Tongue (tissue), 1 donor: ENCODE measurements at regions not wholly inside any gene's neighbourhood (a gene's known extent, or its start where the extent isn't known, plus 50 kb on each side); places are given as distances from the start of the nearest gene placed in this dataset.
"Not testable (repeated sequence)": the region's sequence is repeated elsewhere in the genome, so short reads cannot be mapped to it uniquely, and the experiment has no call there.

Experiments used
- DNase-seq: peaks from one replicate; pipeline ENCODE4 v3.0.0-alpha.2; 2015

DNA sequence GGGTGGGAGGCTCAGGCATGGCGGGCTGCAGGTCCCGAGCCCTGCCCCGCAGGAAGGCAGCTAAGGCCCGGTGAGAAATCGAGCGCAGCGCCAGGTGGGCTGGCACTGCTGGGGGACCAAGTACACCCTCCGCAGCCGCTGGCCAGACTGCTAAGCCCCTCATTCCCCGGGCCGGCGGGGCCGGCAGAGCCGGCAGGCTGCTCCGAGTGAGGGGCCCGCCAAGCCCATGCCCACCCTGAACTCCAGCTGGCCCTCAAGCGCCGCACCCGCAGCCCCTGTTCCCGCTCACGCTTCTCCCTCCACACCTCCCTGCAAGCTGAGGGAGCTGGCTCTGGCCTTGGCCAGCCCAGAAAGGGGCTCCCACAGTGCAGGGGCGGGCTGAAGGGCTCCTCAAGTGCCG is 1361.1 kb upstream of the ZEB2 start:
- DNase-seq: not testable (repeated sequence)

- DNase-seq: peak; percentile 58
Observed at GRCh38 chr2:145875016-145875415, 1355.1 kb upstream of the ZEB2 start.

DNA sequence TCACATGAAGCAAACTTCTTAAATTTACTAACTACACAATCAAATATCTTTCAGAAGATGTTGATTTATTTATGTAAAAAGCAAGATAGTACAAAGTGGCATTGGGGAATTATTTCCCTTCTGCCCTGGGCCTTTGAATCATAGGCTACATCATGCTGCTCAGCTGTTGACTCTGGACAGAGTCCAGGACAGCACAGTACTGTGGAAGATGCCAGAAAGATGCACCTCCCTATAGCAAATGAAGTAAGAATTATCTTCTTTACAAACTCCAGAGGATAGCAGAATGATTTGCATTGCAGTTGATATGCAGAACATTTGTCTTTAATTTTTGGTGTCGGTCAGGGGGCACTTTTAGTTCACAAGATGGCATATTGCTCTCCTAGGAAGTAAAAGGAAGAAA is 1354.5 kb upstream of the ZEB2 start:
- peak; percentile 76 for DNase-seq

DNA sequence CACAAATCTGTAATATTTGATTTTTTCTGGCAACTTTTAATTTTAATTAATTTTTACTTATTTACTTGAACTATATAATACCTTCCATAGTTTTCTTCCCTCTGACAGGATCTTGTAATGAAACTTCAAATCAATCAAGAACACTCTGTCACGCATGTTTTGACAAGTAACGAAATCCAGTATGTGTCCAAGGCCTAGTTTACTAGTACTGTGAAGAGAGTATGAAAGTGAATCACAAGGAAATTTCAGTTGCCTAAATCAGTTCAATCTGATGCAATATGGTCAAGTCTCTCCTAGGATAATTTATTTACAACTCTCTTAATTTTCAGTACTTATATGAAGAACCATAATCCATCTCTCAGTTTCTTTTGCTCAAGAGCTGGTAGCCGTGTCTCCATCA is 1344.6 kb upstream of the ZEB2 start:
- no peak for DNase-seq

DNA sequence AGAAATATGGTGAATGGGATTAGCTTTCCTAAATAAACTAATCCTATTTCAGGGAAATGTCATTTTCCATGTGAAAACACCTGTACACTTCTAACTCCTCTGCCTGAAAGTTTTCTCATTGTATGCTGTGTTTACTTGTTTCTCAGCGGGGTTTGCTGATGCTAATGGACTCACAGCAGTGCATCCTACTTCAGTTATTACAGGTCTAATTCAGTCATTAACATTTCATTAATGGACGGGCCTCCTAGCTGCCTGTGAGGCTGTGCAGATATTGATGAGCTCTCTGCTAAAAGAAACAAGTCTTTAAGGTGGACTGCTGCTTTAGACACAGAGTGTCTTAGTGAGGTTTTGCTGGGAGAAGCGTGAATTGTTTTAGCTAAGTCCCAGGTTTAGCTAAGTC is 1342.0 kb upstream of the ZEB2 start:
- DNase-seq: no peak

- DNase-seq: no peak
Observed at GRCh38 chr2:145860083-145860482, 1340.2 kb upstream of the ZEB2 start.

- no peak for DNase-seq
Observed at GRCh38 chr2:145855142-145855541, 1335.2 kb upstream of the ZEB2 start.

DNA sequence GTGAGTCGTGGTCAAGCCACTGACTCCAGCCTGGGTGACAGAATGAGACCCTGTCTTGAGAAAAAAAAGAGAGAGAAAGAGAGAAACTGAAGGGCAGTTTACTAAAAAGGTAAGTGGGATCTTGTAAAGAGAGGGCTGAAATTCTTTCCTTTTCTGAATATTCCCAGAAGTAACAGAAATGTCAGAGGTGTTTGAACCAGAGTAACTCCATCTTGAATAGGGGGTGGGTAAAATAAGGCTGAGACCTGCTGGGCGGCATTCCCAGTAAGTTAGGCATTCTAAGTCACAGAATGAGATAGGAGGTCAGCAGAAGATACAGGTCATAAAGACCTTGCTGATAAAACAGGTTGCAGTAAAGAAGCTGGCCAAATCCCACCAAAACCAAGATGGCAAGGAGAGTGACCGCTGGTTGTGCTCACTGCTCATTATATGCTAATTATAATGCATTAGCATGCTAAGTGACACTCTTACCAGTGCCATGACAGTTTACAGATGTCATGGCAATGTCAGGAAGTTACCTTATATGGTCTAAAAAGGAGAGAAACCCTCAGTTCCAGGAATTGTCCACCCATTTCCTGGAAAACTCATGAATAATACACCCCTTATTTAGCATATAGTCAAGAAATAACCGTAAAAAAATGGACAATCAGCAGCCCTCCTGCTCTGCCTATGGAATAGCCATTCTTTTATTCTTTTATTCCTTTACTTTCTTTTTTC is 1334.3 kb upstream of the ZEB2 start:
- no peak for DNase-seq

DNA sequence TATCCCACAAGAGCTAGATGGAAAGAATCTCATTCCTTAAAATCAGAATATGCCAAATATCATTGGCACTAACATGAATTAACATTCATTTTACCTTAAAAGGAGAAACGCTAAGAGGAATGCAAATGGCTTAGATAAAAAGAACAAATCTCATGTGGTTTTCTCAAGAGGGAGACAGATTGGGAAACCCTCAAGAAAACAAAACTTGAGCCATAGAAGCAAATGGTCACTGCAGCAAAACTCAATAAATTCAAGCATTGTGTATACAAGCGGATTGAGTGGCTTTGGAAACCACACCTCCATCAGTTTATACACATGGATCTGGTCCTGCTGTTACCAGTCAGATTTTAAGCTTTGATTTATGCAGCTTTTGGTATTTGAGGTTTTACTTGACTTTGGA is 1331.8 kb upstream of the ZEB2 start:
- DNase-seq: no peak

DNA sequence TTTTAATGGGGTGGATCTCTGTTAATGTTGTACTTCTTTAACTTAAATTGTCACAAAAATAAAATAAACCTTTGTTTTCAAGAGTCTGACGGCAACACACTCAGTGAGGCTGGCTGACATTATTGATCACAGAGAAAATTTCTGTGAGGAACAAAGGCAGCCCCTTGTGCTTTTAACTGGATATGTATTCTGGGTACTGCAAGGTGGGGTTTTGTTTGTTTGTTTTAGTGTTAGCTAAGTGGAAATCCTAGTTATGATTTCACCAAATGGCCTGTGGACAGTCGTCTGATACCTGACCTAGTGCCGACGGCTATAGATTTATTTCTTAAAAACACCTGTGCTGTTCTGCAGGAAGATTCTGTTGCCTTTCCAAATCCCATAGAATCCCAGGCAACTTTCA is 1329.5 kb upstream of the ZEB2 start:
- no peak for DNase-seq

DNA sequence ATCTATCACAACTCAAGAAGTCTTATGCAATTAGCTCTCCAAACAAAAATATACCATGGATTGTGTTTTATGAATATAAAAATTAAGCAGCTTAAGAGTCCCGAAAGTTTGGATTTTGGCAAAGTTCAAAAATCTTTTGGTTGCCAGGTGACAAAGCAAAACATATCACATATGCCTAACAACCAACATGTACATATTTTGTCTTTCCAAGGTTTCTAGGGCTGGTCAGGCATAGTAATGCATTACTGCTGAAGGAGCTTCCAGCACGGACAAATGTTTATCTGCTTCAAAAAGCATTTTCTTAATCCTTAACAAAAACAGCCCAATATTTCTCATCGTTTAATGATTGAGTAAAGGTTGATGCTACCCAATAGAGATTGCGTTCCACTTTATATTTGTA is 1327.1 kb upstream of the ZEB2 start:
- peak; percentile 72 for DNase-seq

DNA sequence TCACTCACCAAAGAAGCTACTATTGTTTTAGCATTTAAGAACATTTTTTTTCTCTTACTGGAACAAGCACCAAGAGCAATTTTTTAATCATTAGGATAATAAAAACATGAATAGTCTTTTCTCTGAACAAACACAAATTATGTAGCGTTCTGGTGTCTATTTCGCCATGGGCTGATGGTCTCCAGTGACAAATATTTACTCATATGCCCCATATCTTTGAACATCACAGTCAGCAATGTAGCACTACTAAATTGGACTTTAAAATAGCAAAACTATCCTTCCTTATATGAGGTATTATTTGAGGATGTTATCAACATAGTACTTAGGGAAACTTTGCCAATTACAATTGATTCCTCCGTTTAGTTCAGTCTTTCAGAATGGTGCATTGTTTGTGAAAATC is 1326.0 kb upstream of the ZEB2 start:
- DNase-seq: no peak

GRCh38 chr2:145845207-145845894 is 1325.4 kb upstream of the ZEB2 start:
- DNase-seq: no peak

DNA sequence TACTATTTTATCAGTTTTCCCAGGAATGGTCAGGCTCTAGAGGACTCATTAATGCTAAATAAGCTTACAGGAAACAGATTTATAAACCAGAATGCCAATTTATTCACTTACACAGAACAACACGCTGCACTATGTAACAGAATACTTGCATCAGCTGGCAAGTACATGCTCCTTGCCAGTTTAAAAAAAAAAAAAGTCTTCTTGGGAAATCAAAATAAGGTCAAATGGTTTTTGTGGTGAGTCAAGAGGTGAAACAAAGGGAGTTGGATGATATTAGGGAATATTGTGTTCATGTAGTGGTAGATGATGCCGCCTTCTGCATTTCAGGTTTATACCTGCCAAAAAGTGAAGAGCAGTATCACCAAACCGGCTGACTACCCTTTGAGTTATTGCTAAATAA is 1322.1 kb upstream of the ZEB2 start:
- DNase-seq: peak; percentile 9

DNA sequence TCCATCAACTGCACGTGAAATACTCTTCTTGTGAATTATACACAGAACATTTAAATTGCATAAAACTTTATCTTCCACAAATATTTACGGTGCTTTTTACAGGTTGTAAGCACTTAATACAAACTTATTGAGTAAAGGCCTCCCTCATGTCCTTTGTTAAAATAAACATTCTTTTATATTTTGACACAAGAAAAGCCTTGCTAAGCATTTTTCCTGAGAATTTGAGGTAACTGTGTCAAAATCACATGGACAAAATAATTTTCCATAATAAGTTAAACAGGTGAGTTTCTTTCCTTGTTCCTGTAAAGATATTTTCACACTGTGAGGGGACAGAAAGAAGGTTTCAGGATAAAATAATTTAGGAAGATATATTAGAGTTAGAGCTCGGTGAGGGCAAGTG is 1317.1 kb upstream of the ZEB2 start:
- DNase-seq: no peak

DNA sequence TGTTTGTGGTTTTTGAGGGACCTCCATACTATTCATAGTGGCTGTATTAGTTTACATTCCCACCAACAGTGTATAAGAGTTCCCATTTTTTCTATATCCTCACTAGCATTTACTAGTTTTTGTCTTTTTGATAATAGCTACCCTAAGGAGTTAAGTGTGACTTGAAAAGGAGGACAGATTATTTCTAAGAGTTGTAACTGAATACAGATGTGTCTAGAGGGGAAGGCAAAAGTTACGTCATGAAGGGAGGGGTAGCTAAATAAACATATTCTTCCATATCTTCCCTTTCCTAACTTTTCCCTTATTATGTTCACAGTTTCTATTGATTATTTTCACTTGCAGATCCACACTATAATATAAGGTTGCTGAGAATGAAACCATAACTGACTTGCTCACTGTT is 1315.7 kb upstream of the ZEB2 start:
- no peak for DNase-seq

GRCh38 chr2:145832681-145833080 is 1312.8 kb upstream of the ZEB2 start:
- no peak for DNase-seq

GRCh38 chr2:145829931-145830330 is 1310.0 kb upstream of the ZEB2 start:
- no peak for DNase-seq

GRCh38 chr2:145827235-145827634 is 1307.3 kb upstream of the ZEB2 start:
- DNase-seq: no peak

DNA sequence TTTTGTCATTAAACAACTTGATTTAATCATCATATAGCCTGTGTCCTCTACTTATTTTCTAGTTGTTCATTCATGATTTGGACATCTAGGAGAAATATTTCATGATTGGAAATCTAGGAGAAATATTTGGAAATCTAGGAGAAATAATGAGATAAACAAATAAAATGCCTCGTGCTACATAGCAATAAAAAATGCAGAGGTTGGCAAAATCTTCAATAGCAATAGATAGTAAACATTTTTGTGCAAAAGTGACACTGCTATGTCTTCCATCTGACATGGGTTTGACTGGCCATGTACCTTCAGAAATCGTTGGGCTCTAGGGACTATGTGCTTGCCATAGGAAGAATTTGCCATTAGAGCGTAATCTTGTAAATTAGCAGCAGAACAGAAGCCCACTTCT is 1304.5 kb upstream of the ZEB2 start:
- no peak for DNase-seq

- DNase-seq: no peak
Observed at GRCh38 chr2:145822892-145823534, 1303.1 kb upstream of the ZEB2 start.

DNA sequence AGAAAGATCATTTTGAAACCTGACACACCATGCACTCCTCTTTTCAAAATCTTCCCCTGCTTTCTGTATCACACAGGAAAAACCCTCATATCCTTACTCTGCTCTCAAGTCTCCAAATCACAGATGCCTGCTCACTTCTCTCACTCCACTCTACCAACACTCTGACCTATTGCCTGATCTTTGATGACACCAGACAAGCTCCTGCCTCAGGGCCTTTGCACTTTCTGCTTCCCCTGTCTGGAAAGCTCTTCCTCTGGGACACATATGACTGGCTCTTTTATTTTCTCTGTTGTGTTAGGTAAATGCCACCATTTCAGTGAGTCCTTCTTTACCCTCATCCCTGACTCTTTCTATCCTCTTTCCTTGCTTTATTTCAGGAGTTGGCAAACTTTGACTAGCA is 1300.7 kb upstream of the ZEB2 start:
- no peak for DNase-seq

DNA sequence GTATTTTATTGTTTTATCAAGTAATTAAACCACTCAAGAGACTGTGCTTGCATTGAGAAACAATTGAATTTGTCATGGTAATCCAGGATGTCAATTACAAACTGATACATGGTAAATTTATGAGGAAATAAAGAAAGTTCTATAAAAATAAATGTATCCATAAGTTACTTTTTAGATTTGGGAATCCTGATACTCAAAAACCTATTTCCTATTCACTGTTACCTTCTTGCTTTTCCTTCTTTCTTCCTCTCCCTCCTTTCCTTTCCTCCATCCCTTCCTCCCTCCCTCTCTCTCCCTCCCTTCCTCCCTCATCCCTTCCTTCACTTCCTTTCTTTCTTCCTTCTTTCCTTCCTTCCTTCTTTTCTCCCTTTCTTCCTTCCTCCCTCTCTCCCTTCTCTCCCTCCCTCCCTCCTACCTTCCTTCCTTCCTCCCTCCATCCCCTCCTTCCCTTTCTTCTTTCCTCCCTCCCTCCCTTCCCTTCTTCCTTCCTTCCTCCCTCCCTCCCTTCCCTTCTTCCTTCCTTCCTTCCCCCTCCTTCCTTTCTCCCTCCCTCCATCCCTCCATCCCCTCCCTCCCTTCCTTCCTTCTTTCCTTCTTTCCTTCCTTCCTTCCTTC is 1299.1 kb upstream of the ZEB2 start:
- DNase-seq: no peak
